Activated CD4-positive, alpha-beta memory T cell treated with anti-CD3 and anti-CD28 coated beads, Interleukin-2, amount 10 ng/mL, durations not matched to agents 7 days and 5 days (primary cell): ENCODE measurements at regions not wholly inside any gene's neighbourhood (a gene's known extent, or its start where the extent isn't known, plus 50 kb on each side); places are given as distances from the start of the nearest gene placed in this dataset.

Experiments
- CTCF ChIA-PET: fragments of 350-600 bp; sonication (Branson Sonifier 250); formaldehyde crosslinking; loops from one replicate; lab custom pipeline; 2021; ENCODE audit warnings: antibody characterized with exemption, inconsistent platforms; lab: Charles Lee
- POLR2A ChIA-PET: fragments of 350-600 bp; sonication (Branson Sonifier 250); formaldehyde crosslinking; loops from one replicate; lab custom pipeline; 2021; ENCODE audit warnings: antibody characterized with exemption; lab: Charles Lee
- DNase-seq: peaks from one replicate; pipeline ENCODE4 v3.0.0-alpha.2; 2020
- H3K27ac Mint-ChIP-seq: one replicate; pipeline ENCODE4 v1.8.0; 2021; ENCODE audit warnings: mild to moderate bottlenecking, mixed read lengths
- H3K27me3 Mint-ChIP-seq: one replicate; pipeline ENCODE4 v1.8.0; 2021; ENCODE audit warnings: mixed read lengths
- H3K36me3 Mint-ChIP-seq: one replicate; pipeline ENCODE4 v1.8.0; 2021; ENCODE audit warnings: low read depth, mixed read lengths
- H3K4me1 Mint-ChIP-seq: one replicate; pipeline ENCODE4 v1.8.0; 2021; ENCODE audit warnings: mixed read lengths
- H3K4me3 Mint-ChIP-seq: one replicate; pipeline ENCODE4 v1.8.0; 2021; ENCODE audit warnings: mild to moderate bottlenecking, mixed read lengths
- H3K9me3 Mint-ChIP-seq: one replicate; pipeline ENCODE4 v1.8.0; 2021; ENCODE audit warnings: mixed read lengths

DNA sequence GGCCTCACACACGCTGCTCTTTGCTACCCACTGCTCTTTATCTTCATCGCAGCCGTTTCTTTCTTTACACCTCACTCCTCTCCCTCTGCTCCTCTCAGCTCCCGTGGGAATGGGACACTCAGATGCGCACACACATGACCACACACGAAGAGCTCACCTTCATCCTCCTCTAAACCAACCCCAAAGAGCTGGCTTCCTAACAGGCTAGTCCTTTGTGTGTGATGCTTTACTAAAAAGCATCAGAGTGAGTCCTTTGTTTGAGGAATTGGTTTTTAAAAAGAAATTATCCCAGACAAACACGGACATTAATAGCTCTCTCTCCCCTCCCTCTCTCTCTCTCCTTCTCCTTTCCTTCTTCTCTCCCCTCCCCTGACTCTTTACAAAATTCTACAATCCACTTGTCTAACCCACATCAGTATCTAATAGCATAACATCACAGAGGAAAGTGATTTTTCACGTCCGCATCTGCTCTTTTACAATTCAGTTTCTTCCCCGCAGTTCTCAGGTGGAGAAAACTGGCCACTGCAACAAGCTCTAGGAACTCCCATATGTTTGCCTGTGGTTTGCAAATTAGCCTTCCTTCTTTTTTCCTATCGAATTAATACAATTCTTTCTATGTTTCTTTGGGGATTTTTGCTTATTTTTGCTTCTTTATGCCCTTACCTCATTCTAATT lies 306.8 kb upstream of the CNR1 start:
- POLR2A ChIA-PET = no interaction called here
- Mint-ChIP-seq H3K9me3 (no peaks in the 10 kb centered on the region), H3K27ac (no peak overlapping the region), H3K27me3 (peaks cover 4% of the 10 kb centered on the region), H3K4me1 (no peaks in the 10 kb centered on the region), H3K4me3 (no peak overlapping the region), H3K36me3 (no peaks in the 10 kb centered on the region)
- CTCF ChIA-PET = no interaction called here
- no peak for DNase-seq

DNA sequence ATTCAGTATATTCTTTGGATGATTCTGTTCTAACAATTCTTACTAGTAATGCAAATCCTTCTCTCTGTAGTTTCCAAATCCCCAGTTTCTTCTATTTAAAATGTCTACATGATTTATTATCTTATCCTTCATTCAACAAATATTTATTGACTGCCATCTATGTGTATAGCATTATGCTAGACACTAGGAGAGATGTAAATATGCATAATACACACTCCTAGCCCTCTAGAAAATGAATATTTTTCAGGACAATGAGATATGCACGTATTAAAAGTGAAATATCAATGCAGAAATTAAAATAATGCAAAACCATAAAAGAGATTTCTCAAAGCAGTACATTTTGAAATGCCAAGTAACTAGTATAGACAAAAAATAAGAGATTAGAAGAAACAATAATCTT lies 293.5 kb upstream of the CNR1 start:
- ChIA-PET CTCF (no interaction called here), POLR2A (no interaction called here)
- DNase-seq = no peak
- Mint-ChIP-seq H3K4me3 (no peak overlapping the region), H3K4me1 (no peaks in the 10 kb centered on the region), H3K27ac (no peak overlapping the region), H3K36me3 (no peaks in the 10 kb centered on the region), H3K9me3 (no peaks in the 10 kb centered on the region), H3K27me3 (peaks cover 10% of the 10 kb centered on the region)

DNA sequence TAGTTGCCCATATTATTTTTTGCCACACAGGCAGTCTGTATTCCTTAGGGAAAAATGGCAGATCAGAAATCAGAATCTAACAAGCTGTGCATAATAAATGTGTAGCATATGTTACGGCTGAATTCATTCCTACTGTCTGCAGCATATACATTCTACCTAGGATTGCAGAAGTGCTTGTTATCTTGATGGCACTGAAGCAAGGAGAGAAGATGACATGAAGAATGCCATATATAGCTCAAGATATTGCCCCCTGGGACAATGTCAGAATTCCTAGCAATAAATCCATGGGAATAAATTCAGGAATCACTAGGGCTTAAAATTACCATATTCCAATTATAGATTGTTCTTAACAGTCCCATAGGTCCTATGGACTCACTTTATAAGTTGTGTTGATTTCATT lies 293.0 kb upstream of the CNR1 start:
- CTCF ChIA-PET = no interaction called here
- Mint-ChIP-seq H3K4me1 (no peaks in the 10 kb centered on the region), H3K4me3 (no peak overlapping the region), H3K9me3 (no peaks in the 10 kb centered on the region), H3K27me3 (peaks cover 10% of the 10 kb centered on the region), H3K27ac (no peak overlapping the region), H3K36me3 (no peaks in the 10 kb centered on the region)
- no peak for DNase-seq
- POLR2A ChIA-PET = no interaction called here

DNA sequence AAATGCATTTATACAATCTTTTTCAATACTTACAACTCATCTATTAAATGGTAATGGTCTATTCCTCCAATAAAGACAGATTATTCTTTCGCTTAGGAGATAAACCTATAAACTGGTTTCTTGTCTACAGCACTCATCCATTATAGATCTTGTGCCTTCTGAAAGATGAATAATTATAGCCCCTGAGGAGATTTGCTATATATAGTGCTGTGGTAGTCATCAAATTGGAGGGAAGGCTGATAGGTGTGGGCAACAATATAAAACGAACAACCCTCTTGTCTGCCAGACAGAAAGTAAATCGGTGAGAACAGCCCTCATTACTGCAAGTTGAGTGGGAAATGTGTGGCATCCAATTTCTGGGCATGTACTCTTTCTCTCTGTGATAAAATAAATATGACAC lies 292.5 kb upstream of the CNR1 start:
- Mint-ChIP-seq H3K4me3 (no peak overlapping the region), H3K4me1 (no peaks in the 10 kb centered on the region), H3K36me3 (no peaks in the 10 kb centered on the region), H3K27me3 (peaks cover 10% of the 10 kb centered on the region), H3K27ac (no peak overlapping the region), H3K9me3 (no peaks in the 10 kb centered on the region)
- ChIA-PET POLR2A (no interaction called here), CTCF (no interaction called here)
- no peak for DNase-seq

DNA sequence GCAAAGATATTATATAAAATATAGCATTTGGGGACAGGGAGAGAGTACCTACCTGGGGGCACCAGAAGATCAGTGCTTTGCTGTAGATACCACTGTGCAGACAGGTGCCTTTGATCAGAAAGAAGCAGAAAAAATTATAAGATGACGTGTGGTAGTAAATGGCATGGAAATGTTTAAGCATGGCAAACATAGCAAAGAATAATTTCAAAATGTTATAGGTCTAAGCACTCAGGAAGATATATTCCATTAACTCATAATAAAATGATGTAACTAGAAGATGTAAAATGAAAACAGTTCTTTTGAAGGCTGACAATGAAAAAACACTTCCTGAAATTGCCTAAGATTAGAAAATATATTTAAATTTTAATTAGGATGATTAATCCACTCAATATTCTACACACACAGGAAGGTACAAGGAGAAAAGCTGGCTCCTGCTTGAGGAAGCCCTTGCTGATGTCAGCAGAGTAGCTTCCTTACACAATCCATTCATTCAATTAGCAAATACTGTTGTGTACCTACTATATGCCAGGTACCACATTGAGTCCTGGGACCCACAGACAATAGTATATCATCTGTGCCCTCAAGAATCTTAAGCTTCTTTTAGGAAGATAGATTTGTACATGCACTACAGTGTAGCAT lies 290.2 kb upstream of the CNR1 start:
- no peak for DNase-seq
- no peak overlapping the region for H3K27ac Mint-ChIP-seq
- no peaks in the 10 kb centered on the region for H3K36me3 Mint-ChIP-seq
- POLR2A ChIA-PET = no interaction called here
- H3K9me3 Mint-ChIP-seq = no peaks in the 10 kb centered on the region
- no peak overlapping the region for H3K4me3 Mint-ChIP-seq
- H3K4me1 Mint-ChIP-seq = no peaks in the 10 kb centered on the region
- H3K27me3 Mint-ChIP-seq = peaks cover 8% of the 10 kb centered on the region
- CTCF ChIA-PET = no interaction called here

DNA sequence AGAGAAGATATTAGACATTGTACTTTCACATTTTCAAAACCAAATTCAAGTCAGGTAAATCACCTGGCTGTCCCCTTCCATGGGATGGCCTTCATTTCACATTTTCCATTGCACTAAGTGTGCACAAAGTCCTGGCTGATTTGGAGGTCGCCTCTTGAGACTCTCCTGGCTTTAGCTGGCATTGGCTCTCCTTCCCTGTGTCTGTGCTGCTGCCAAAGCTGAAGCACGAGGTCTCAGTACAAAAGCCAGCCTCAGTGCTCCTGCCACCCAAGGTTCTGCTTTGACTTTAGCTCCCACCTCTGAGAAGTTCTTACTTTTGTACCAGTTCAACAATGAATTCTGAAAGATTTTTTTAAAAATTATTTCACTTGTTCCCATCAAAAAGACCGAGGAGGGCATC lies 289.2 kb upstream of the CNR1 start:
- H3K36me3 Mint-ChIP-seq = no peaks in the 10 kb centered on the region
- no peaks in the 10 kb centered on the region for H3K9me3 Mint-ChIP-seq
- no peak overlapping the region for H3K27ac Mint-ChIP-seq
- H3K4me3 Mint-ChIP-seq = no peak overlapping the region
- peaks cover 10% of the 10 kb centered on the region for H3K27me3 Mint-ChIP-seq
- CTCF ChIA-PET = no interaction called here
- no peaks in the 10 kb centered on the region for H3K4me1 Mint-ChIP-seq
- DNase-seq = no peak
- POLR2A ChIA-PET = no interaction called here

DNA sequence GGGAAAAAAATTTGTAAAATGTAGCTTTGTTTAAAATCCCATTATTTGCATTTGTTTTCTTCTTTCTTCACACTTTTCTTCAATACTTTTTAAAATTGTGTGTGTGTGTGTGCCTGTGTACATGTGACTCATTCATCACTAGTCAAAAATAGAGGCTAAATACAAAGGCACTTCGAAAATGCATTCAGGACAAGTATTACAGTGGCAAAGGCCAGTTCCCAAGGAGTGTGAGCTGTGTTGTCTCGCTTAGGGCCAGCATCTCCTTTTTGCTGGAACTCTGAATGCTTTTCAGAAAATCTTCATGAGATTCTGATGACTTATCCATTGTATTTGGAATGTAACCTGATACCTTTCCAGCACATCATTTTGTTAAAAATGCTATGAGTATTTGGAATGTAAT lies 288.5 kb upstream of the CNR1 start:
- H3K27ac Mint-ChIP-seq = no peak overlapping the region

DNA sequence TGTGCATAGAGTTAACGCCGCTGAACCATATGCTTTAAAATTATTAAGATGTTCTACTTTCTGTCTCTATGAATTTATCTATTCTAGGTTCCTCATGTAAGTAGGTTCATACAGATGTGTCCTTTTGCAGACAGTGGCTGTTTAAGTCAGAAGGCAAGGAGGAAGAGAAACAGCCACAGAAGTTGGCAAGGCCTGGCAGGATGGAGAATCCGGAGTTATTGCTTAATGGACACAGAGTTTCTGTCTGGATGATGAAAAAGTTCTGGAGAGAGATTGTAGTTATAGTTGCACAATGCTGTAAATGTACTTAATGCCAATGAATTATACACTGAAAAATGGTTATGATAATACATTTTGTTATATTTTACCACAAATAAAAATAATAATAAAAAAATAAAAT lies 283.6 kb upstream of the CNR1 start:
- no peaks in the 10 kb centered on the region for H3K36me3 Mint-ChIP-seq
- no peak overlapping the region for H3K4me3 Mint-ChIP-seq
- ChIA-PET POLR2A (no interaction called here), CTCF (no interaction called here)
- no peak for DNase-seq
- H3K27ac Mint-ChIP-seq = no peak overlapping the region
- H3K4me1 Mint-ChIP-seq = no peaks in the 10 kb centered on the region
- H3K9me3 Mint-ChIP-seq = no peaks in the 10 kb centered on the region
- H3K27me3 Mint-ChIP-seq = peaks cover 6% of the 10 kb centered on the region

More for the DNA sequence above, 288.5 kb upstream of the CNR1 start:
- H3K9me3 Mint-ChIP-seq = no peaks in the 10 kb centered on the region
- H3K27me3 Mint-ChIP-seq = peaks cover 6% of the 10 kb centered on the region
- no peak overlapping the region for H3K4me3 Mint-ChIP-seq
- POLR2A ChIA-PET = no interaction called here
- H3K4me1 Mint-ChIP-seq = no peaks in the 10 kb centered on the region
- DNase-seq = no peak
- CTCF ChIA-PET = no interaction called here
- no peaks in the 10 kb centered on the region for H3K36me3 Mint-ChIP-seq

DNA sequence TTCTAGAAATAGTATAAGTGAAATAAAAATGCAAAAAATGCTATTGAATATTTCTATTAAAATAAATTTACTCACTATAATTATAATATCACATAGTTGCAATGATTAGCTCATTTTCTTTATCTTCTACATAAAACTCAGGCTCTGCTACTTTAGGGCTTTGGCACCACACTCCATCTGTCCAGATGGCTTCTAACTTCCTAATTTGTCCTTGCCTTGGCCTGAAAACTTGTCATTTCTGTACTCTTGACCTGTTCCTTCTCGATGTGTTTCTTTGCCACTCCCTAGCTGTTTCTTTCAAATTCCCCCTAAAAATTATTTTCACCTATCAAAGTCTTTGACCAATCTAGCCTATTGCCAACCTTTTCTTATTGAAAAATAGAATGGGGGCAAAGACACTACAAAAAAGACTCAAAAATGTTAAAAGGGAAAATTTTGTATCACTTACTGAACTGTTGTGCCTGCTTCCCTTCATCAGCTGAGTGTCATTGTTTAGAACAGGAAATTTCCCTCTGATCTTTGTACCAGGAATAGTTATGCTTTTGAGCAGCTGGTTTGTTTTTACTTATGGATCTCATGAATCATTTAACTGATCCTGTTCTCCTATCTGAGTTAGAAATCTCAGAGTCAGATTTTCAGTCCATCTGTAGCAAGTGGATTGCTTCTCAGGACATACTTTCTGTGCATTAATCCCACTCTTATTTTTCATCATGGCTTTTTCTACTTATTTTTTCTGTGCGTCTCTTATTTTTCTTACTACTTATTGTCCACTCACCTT lies 279.2 kb upstream of the CNR1 start:
- H3K36me3 Mint-ChIP-seq = no peaks in the 10 kb centered on the region
- H3K27me3 Mint-ChIP-seq = peaks cover 2% of the 10 kb centered on the region
- no peak overlapping the region for H3K27ac Mint-ChIP-seq
- H3K4me1 Mint-ChIP-seq = no peaks in the 10 kb centered on the region
- ChIA-PET POLR2A (no interaction called here), CTCF (no interaction called here)
- DNase-seq = no peak
- H3K4me3 Mint-ChIP-seq = no peak overlapping the region
- H3K9me3 Mint-ChIP-seq = no peaks in the 10 kb centered on the region

DNA sequence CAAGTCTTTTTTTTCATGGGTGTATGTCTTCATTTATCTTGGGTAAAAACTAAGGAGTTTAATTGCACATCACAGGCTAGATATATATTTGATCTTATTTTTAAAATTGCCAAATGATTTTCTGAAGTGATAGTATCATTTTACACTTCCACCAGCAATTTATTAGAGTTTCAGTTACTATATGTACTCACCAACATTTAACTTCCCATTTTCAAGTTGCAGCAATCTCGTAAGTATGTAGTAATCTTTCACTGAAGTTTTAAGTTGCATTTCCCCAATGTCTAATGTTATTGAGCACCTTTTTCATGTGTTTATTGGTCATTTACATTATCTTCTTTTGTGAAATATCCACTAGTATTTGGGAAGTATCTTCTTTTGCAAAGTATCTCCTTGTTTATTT lies 277.4 kb upstream of the CNR1 start:
- Mint-ChIP-seq H3K9me3 (no peaks in the 10 kb centered on the region), H3K27ac (no peak overlapping the region), H3K36me3 (no peaks in the 10 kb centered on the region), H3K4me1 (no peaks in the 10 kb centered on the region), H3K27me3 (peaks cover 2% of the 10 kb centered on the region), H3K4me3 (no peak overlapping the region)
- CTCF ChIA-PET = no interaction called here
- DNase-seq = no peak
- POLR2A ChIA-PET = no interaction called here

DNA sequence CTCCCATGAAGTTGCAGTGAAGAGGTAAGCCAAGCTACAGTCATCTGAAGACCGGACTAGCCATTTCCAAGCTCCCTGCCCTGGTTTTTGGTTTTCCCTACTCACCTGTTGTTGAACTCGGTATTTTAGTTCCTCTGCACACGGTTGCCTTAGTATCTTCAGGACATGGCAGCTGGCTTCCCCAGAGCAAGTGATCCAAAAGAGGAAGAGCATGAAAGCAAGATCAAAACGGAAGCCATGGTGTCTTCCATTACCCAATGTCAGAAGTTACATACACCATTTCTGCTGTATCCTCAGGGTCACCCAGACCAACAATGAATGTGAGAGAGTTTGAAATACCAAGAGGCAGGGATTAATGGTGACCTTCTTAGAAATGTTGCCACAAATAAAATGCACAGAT lies 276.6 kb upstream of the CNR1 start:
- Mint-ChIP-seq H3K4me1 (no peaks in the 10 kb centered on the region), H3K27ac (no peak overlapping the region), H3K9me3 (no peaks in the 10 kb centered on the region), H3K36me3 (no peaks in the 10 kb centered on the region), H3K27me3 (peaks cover 2% of the 10 kb centered on the region), H3K4me3 (no peak overlapping the region)
- POLR2A ChIA-PET = no interaction called here
- DNase-seq = no peak
- CTCF ChIA-PET = no interaction called here

DNA sequence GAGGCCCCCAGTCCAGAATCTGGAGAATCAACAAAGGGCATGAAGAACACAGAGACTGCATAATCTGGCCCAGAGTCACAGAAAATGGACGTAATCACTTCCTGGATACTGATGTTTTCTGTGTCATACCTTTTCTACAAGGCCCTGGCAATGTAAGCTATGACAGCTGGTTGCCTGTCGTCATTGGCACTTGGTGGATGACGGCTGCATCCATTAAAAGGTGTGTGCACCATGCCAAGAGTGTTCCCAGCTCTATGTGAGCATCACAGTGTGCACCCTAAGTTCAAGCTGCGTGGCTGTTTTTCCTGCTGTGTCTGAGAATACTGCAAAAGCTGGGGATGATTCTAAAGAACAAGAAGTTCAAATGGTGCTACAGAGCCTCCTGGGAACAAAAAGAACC lies 275.2 kb upstream of the CNR1 start:
- H3K27ac Mint-ChIP-seq = no peak overlapping the region
- no peak overlapping the region for H3K4me3 Mint-ChIP-seq
- H3K4me1 Mint-ChIP-seq = no peaks in the 10 kb centered on the region
- CTCF ChIA-PET = no interaction called here
- H3K27me3 Mint-ChIP-seq = no peaks in the 10 kb centered on the region
- no peak for DNase-seq
- POLR2A ChIA-PET = no interaction called here
- no peaks in the 10 kb centered on the region for H3K36me3 Mint-ChIP-seq
- H3K9me3 Mint-ChIP-seq = no peaks in the 10 kb centered on the region

DNA sequence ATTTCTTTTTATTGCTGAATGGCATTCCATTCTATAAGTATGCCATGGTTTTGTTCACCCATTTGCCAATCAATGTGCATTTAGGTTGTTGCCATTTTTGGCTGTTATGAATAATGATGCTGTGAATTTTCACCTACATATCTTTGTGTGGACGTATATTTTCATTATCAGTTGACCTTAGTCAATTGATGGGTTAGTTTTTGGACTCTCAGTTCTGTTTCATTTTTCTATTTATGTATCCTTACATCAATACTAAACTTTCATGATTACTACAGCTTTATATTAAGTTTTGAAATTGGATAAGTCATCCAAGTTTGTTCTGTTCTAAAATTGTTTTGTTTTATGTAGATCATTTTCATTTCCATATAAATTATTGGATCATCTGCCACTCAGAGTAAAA lies 261.9 kb upstream of the CNR1 start:
- Mint-ChIP-seq H3K4me3 (no peak overlapping the region), H3K27ac (no peak overlapping the region), H3K36me3 (no peaks in the 10 kb centered on the region), H3K9me3 (no peaks in the 10 kb centered on the region), H3K4me1 (no peaks in the 10 kb centered on the region), H3K27me3 (peaks cover 1% of the 10 kb centered on the region)
- ChIA-PET POLR2A (no interaction called here), CTCF (no interaction called here)
- no peak for DNase-seq

DNA sequence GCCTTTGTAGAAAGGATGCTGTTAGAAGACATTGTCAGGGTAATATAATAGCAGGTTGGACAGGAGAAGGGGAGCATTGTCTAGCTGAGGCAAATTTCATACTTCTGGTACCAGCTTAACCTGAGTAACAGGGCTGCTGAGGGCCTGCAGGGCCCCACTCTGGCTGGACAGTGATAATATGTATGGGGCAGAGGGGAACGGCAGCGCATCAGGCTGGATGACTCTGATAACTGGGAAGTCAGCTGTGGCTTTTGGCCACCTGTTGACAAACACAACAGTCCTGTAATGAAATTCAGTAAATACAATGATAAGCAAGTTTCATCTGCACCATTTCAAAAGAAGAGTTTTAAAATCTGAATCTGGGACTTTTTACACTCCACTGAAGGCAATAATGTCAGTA lies 259.9 kb upstream of the CNR1 start:
- peaks cover 1% of the 10 kb centered on the region for H3K27me3 Mint-ChIP-seq
- H3K4me1 Mint-ChIP-seq = no peaks in the 10 kb centered on the region
- no peak overlapping the region for H3K27ac Mint-ChIP-seq
- DNase-seq = no peak
- no peaks in the 10 kb centered on the region for H3K36me3 Mint-ChIP-seq
- CTCF ChIA-PET = no interaction called here
- no peak overlapping the region for H3K4me3 Mint-ChIP-seq
- POLR2A ChIA-PET = no interaction called here
- peaks cover 2% of the 10 kb centered on the region for H3K9me3 Mint-ChIP-seq
